ENCODE measurements at regions not wholly inside any gene's neighbourhood (a gene's known extent, or its start where the extent isn't known, plus 50 kb on each side); places are given as distances from the start of the nearest gene placed in this dataset.

DNA sequence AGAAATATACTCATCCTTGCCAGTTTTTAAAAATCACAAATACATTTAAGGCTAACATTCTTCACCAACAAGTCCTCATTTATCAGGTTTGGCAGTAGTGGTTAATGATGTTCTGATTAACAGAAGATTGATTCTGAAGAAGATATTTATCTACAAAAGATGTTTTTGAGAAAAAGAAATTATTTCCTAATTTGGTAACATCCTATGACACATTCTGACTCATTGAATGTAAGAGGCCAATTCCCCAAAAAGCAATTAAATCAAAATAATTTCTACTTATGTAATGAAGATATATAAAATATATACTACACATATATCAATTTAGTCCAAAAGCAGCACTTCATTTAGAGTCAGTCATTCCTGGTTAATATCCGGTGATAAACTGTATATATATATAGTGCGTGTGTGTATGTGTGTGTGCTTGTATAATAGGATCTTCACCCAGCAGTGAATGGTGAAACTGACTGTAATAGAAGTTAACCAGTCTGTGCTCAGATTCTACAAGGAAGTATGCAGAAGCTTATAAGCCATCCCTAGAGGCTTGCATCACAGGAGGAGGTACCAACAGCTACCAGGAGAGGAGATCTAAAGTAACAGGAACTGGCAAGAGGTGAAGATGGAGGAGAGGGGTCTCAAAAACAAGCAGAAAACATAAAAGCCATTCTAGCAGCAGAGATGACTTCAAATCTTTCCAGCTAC, 82.9 kb upstream of the MARCKS start:
- TF ChIP-seq POLR2A (IDR thresholded peaks at IDR 0.05; ENCODE audit: low read depth, low read length) (no peak), MYC (IDR thresholded peaks at IDR 0.05; ENCODE audit: low read depth, low read length) (no peak), FOS (IDR thresholded peaks at IDR 0.05; ENCODE audit: borderline replicate concordance, insufficient read depth, low read length) (peak; percentile 71), JUN (IDR thresholded peaks at IDR 0.05; ENCODE audit: borderline replicate concordance, insufficient read depth, insufficient read length, low read depth) (peak; percentile 18), GATA2 (IDR thresholded peaks at IDR 0.05; ENCODE audit: insufficient read depth, insufficient read length, low read depth, low read length) (no peak)
- TF ChIP-seq, protein P1, sequence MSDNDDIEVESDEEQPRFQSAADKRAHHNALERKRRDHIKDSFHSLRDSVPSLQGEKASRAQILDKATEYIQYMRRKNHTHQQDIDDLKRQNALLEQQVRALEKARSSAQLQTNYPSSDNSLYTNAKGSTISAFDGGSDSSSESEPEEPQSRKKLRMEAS (IDR thresholded peaks at IDR 0.05; ENCODE audit: insufficient read depth, insufficient read length), result no peak
- peaks cover 4% of the 10 kb centered on the region for H3K4me1 ChIP-seq (ENCODE audit: control insufficient read depth, extremely low read depth, insufficient read depth, low read length)
- H3K79me2 ChIP-seq (ENCODE audit: control insufficient read depth, insufficient read depth, low read length), result no peaks in the 10 kb centered on the region
- CTCF ChIA-PET, result no interaction called here
- no peaks in the 10 kb centered on the region for H3K9me3 ChIP-seq (replicated peaks; ENCODE audit: control insufficient read depth, insufficient read depth, low read length)
- H3K4me2 ChIP-seq (ENCODE audit: insufficient read depth, low read length), result no peak overlapping the region
- H3K27ac ChIP-seq (ENCODE audit: insufficient read depth, low read depth, low read length), result no peak overlapping the region
- no TSS peak for BruUV-seq (replicated peaks)
- no peaks in the 10 kb centered on the region for H3K9me1 ChIP-seq (replicated peaks; ENCODE audit: control insufficient read depth, extremely low read depth, insufficient read depth, low read length)
- no peaks in the 10 kb centered on the region for H3K36me3 ChIP-seq (ENCODE audit: control insufficient read depth in 2 of 2, extremely low read depth in 1 of 2, insufficient read depth in 2 of 2, low read length in 2 of 2)
- POLR2A ChIA-PET, result no interaction called here
- peak; percentile 12 for DNase-seq (ENCODE audit: low read depth, low spot score)
- dilution Hi-C loops (cut with MboI; ENCODE audit: extremely low pct_ligation_motif_present, low sequenced_read_pairs), result no loop called here
- no peak overlapping the region for H3K4me3 ChIP-seq (replicated peaks in 1 of 3; ENCODE audit: insufficient read depth in 1 of 3, low read depth in 1 of 3, low read length in 3 of 3)
- no peak overlapping the region for H3K9ac ChIP-seq (replicated peaks; ENCODE audit: extremely low read depth, insufficient read depth, low read length)
- H3K27me3 ChIP-seq (ENCODE audit: control insufficient read depth in 2 of 2, insufficient read depth in 2 of 2, low read length in 2 of 2), result no peaks in the 10 kb centered on the region
- H4K20me1 ChIP-seq (replicated peaks; ENCODE audit: control insufficient read depth, extremely low read depth, insufficient read depth, low read length), result no peaks in the 10 kb centered on the region
- FAIRE-seq, result no peak
- intact Hi-C loops (cut with micrococcal nuclease), result no loop called here
- peak overlapping the region; percentile 28 for H2AFZ ChIP-seq (ENCODE audit: low read depth, low read length)

DNA sequence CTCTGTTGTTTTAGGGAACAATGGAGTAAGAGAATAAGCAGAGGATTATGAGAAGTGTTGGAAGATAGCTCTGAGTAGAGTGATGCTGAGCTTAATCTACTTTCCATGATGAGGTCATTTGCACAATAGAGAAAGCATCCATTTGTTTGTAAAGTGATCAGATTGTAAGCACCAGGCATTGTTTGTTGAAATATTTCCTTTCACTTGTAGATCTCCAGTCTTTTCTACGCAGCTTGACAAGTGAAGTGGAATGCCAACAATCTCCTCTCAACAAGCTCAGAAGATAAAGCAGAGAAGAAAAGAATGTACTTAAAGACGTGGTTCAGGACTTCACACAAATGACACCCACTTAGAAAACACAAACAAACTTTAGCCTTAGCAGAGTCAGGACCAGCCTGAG, 80.1 kb upstream of the MARCKS start:
- no peak overlapping the region for H2AFZ ChIP-seq (ENCODE audit: low read depth, low read length)
- intact Hi-C loops (cut with micrococcal nuclease) (no loop called here), dilution Hi-C loops (cut with MboI; ENCODE audit: extremely low pct_ligation_motif_present, low sequenced_read_pairs) (no loop called here)
- no TSS peak for BruUV-seq (replicated peaks)
- no peaks in the 10 kb centered on the region for H3K79me2 ChIP-seq (ENCODE audit: control insufficient read depth, insufficient read depth, low read length)
- no peak overlapping the region for H3K9ac ChIP-seq (replicated peaks; ENCODE audit: extremely low read depth, insufficient read depth, low read length)
- H3K36me3 ChIP-seq (ENCODE audit: control insufficient read depth in 2 of 2, extremely low read depth in 1 of 2, insufficient read depth in 2 of 2, low read length in 2 of 2), result no peaks in the 10 kb centered on the region
- POLR2A ChIA-PET, result no interaction called here
- no peak overlapping the region for H3K27ac ChIP-seq (ENCODE audit: insufficient read depth, low read depth, low read length)
- TF ChIP-seq GATA2 (IDR thresholded peaks at IDR 0.05; ENCODE audit: insufficient read depth, insufficient read length, low read depth, low read length) (no peak), MYC (IDR thresholded peaks at IDR 0.05; ENCODE audit: low read depth, low read length) (no peak), EZH2 (IDR thresholded peaks at IDR 0.05; ENCODE audit: borderline replicate concordance, low read depth, low read length, severe bottlenecking) (no peak), JUN (IDR thresholded peaks at IDR 0.05; ENCODE audit: borderline replicate concordance, insufficient read depth, insufficient read length, low read depth) (no peak), POLR2A (IDR thresholded peaks at IDR 0.05; ENCODE audit: low read depth, low read length) (no peak), FOS (IDR thresholded peaks at IDR 0.05; ENCODE audit: borderline replicate concordance, insufficient read depth, low read length) (no peak)
- TF ChIP-seq, protein P2, sequence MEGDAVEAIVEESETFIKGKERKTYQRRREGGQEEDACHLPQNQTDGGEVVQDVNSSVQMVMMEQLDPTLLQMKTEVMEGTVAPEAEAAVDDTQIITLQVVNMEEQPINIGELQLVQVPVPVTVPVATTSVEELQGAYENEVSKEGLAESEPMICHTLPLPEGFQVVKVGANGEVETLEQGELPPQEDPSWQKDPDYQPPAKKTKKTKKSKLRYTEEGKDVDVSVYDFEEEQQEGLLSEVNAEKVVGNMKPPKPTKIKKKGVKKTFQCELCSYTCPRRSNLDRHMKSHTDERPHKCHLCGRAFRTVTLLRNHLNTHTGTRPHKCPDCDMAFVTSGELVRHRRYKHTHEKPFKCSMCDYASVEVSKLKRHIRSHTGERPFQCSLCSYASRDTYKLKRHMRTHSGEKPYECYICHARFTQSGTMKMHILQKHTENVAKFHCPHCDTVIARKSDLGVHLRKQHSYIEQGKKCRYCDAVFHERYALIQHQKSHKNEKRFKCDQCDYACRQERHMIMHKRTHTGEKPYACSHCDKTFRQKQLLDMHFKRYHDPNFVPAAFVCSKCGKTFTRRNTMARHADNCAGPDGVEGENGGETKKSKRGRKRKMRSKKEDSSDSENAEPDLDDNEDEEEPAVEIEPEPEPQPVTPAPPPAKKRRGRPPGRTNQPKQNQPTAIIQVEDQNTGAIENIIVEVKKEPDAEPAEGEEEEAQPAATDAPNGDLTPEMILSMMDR (IDR thresholded peaks at IDR 0.05; ENCODE audit: extremely low read depth in 1 of 2, insufficient read depth in 1 of 2, low read depth in 1 of 2, low read length in 2 of 2), result no peak
- TF ChIP-seq, protein P1 (IDR thresholded peaks at IDR 0.05; ENCODE audit: insufficient read depth, insufficient read length), result no peak
- peaks cover 4% of the 10 kb centered on the region for H3K4me1 ChIP-seq (ENCODE audit: control insufficient read depth, extremely low read depth, insufficient read depth, low read length)
- no peaks in the 10 kb centered on the region for H4K20me1 ChIP-seq (replicated peaks; ENCODE audit: control insufficient read depth, extremely low read depth, insufficient read depth, low read length)
- no peaks in the 10 kb centered on the region for H3K9me3 ChIP-seq (replicated peaks; ENCODE audit: control insufficient read depth, insufficient read depth, low read length)
- FAIRE-seq, result no peak
- no peaks in the 10 kb centered on the region for H3K27me3 ChIP-seq (ENCODE audit: control insufficient read depth in 2 of 2, insufficient read depth in 2 of 2, low read length in 2 of 2)
- no peak overlapping the region for H3K4me3 ChIP-seq (replicated peaks in 1 of 3; ENCODE audit: insufficient read depth in 1 of 3, low read depth in 1 of 3, low read length in 3 of 3)
- DNase-seq (ENCODE audit: low read depth, low spot score), result no peak
- H3K4me2 ChIP-seq (ENCODE audit: insufficient read depth, low read length), result no peak overlapping the region
- CTCF ChIA-PET, result interaction anchor here (1.0 to 1.6 kb wide), 2 partner anchors 10 to 14 kb away, joined by 4 to 6 read pairs; no protein-coding TSS in a partner anchor
- no peaks in the 10 kb centered on the region for H3K9me1 ChIP-seq (replicated peaks; ENCODE audit: control insufficient read depth, extremely low read depth, insufficient read depth, low read length)

Data from endothelial cell of umbilical vein (primary cell).